ENCODE measurements at regions not wholly inside any gene's neighbourhood (a gene's known extent, or its start where the extent isn't known, plus 50 kb on each side); places are given as distances from the start of the nearest gene placed in this dataset.
"Not testable (repeated sequence)": the region's sequence is repeated elsewhere in the genome, so short reads cannot be mapped to it uniquely, and the experiment has no call there.

- peak; percentile 18 for DNase-seq (ENCODE audit: low read depth)
These were observed 884.5 kb upstream of the EPHA5 start for GRCh38 chr4:66554826-66555225.

GRCh38 chr4:66545301-66545700 lies 875.0 kb upstream of the EPHA5 start:
- not testable (repeated sequence) for DNase-seq (ENCODE audit: low read depth)

GRCh38 chr4:66544281-66544680 lies 874.0 kb upstream of the EPHA5 start:
- no peak for DNase-seq (ENCODE audit: low read depth)

- DNase-seq (ENCODE audit: low read depth) = peak; percentile 9
These were observed 869.5 kb upstream of the EPHA5 start for GRCh38 chr4:66539745-66540144.

- DNase-seq (ENCODE audit: low read depth) = no peak
These were observed 854.5 kb upstream of the EPHA5 start for GRCh38 chr4:66524781-66525180.

- DNase-seq (ENCODE audit: low read depth) = no peak
These were observed 852.0 kb upstream of the EPHA5 start for GRCh38 chr4:66522244-66522643.

- no peak for DNase-seq (ENCODE audit: low read depth)
These were observed 846.7 kb upstream of the EPHA5 start for GRCh38 chr4:66516940-66517339.

GRCh38 chr4:66506985-66507384 lies 836.7 kb upstream of the EPHA5 start:
- no peak for DNase-seq (ENCODE audit: low read depth)

GRCh38 chr4:66501997-66502396 lies 831.7 kb upstream of the EPHA5 start:
- no peak for DNase-seq (ENCODE audit: low read depth)

- no peak for DNase-seq (ENCODE audit: low read depth)
These were observed 820.4 kb upstream of the EPHA5 start for GRCh38 chr4:66490729-66491128.

GRCh38 chr4:66489783-66490452 lies 819.6 kb upstream of the EPHA5 start:
- DNase-seq (ENCODE audit: low read depth) = peak; percentile 77

- DNase-seq (ENCODE audit: low read depth) = peak; percentile 4
These were observed 819.1 kb upstream of the EPHA5 start for GRCh38 chr4:66489370-66489769.

GRCh38 chr4:66486068-66486467 lies 815.8 kb upstream of the EPHA5 start:
- DNase-seq (ENCODE audit: low read depth) = no peak

- DNase-seq (ENCODE audit: low read depth) = no peak
These were observed 811.9 kb upstream of the EPHA5 start for GRCh38 chr4:66482186-66482585.

GRCh38 chr4:66475596-66475995 lies 805.3 kb upstream of the EPHA5 start:
- DNase-seq (ENCODE audit: low read depth) = peak; percentile 18

GRCh38 chr4:66465111-66465510 lies 794.8 kb upstream of the EPHA5 start:
- DNase-seq (ENCODE audit: low read depth) = peak; percentile 11

GRCh38 chr4:66462890-66463289 lies 792.6 kb upstream of the EPHA5 start:
- not testable (repeated sequence) for DNase-seq (ENCODE audit: low read depth)

GRCh38 chr4:66451741-66452140 lies 781.5 kb upstream of the EPHA5 start:
- no peak for DNase-seq (ENCODE audit: low read depth)

- no peak for DNase-seq (ENCODE audit: low read depth)
These were observed 772.7 kb upstream of the EPHA5 start for GRCh38 chr4:66443008-66443407.

- no peak for DNase-seq (ENCODE audit: low read depth)
These were observed 769.2 kb upstream of the EPHA5 start for GRCh38 chr4:66439508-66439907.

GRCh38 chr4:66433706-66434105 lies 763.4 kb upstream of the EPHA5 start:
- DNase-seq (ENCODE audit: low read depth) = no peak

- peak; percentile 26 for DNase-seq (ENCODE audit: low read depth)
These were observed 760.6 kb upstream of the EPHA5 start for GRCh38 chr4:66430856-66431255.

GRCh38 chr4:66429276-66429675 lies 759.0 kb upstream of the EPHA5 start:
- no peak for DNase-seq (ENCODE audit: low read depth)

- DNase-seq (ENCODE audit: low read depth) = no peak
These were observed 746.1 kb upstream of the EPHA5 start for GRCh38 chr4:66416425-66416824.

Measured in iris pigment epithelial cell (primary cell).